DMS53 treated with DMSO at 0.1 percent for 48 hours (cell line): ENCODE measurements at regions not wholly inside any gene's neighbourhood (a gene's known extent, or its start where the extent isn't known, plus 50 kb on each side); places are given as distances from the start of the nearest gene placed in this dataset.
"Not testable (repeated sequence)": the region's sequence is repeated elsewhere in the genome, so short reads cannot be mapped to it uniquely, and the experiment has no call there.

ENCODE experiments used
- DNase-seq: peaks from one replicate; lab custom pipeline; 2025; ENCODE audit not compliant: unreplicated experiment; lab: John Stamatoyannopoulos, UW

DNA sequence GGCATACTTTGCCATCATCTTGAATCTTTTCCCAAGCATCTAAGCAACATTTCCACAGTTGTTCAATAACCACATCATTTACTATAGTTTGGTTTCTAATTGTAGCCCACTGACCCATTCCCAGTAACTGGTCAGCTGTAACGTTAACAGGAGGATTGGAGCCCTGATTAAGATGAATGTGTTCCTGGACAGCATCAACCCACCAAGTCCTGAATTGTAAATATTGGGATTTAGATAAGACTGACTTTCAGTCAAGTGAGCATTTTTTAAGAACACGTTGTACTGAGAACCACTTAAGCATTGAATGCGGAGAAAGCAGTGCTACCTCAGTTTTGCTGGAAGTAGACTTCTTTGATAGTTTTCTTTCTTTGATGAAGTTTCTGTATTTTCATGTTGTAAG, 53.3 kb upstream of the ARL4D start:
- not testable (repeated sequence) for DNase-seq

GRCh38 chr17:43344685-43345084, 54.1 kb upstream of the ARL4D start:
- no peak for DNase-seq

DNA sequence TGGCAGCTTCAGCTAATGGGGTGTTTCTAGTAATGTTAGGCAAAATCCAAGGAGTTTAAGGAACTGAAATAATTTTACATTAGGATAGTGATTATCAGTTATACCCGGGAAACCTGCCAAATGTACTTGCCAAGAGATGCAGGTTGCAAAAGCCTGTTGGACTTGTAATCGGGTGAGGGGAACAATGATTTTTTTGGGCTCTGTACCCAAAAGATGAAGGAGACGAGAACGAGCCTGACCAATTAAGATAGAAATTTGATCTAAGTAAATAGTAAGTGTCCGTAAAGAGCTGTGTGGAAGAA, 56.3 kb upstream of the ARL4D start:
- no peak for DNase-seq

DNA sequence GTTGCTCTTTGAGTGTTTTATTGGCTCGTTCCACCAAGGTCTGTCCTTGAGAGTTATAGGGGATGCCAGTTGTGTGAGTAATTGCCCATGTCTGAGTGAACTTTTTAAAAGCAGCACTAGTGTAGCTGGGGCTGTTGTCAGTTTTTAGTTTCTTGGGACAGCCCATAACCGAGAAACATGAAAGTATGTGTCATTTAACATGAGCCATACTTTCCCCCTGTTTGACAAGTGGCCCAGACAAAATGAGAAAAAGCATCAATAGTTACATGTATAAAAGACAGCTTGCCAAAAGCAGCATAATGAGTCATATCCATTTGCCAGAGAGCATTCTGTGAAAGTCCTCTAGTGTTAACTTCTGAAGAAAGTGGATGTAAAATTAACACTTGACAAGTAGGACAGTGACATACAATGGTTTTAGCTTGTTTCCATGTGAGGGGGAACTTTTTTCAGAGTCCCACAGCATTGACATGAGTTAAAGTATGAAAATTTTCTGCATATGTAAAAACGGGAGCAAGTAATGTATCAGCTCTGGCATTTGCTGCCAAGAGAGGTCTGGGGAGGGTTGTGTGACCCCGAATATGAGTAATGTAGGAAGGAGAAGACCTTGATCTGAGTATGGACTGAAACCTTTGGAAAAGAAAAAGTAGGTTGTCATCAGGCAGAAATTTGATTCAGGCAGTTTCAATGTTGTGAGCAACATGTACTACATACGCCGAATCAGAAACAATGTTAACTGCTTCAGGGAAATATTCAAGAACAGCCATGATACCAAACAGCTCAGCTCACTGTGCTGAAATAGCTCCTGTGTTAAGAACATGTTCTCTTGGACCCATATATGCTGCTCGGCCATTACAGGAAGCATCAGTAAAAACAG, 56.8 kb upstream of the ARL4D start:
- no peak for DNase-seq

- DNase-seq, result peak; percentile 84
These were observed 59.8 kb upstream of the ARL4D start for GRCh38 chr17:43338886-43339516.

DNA sequence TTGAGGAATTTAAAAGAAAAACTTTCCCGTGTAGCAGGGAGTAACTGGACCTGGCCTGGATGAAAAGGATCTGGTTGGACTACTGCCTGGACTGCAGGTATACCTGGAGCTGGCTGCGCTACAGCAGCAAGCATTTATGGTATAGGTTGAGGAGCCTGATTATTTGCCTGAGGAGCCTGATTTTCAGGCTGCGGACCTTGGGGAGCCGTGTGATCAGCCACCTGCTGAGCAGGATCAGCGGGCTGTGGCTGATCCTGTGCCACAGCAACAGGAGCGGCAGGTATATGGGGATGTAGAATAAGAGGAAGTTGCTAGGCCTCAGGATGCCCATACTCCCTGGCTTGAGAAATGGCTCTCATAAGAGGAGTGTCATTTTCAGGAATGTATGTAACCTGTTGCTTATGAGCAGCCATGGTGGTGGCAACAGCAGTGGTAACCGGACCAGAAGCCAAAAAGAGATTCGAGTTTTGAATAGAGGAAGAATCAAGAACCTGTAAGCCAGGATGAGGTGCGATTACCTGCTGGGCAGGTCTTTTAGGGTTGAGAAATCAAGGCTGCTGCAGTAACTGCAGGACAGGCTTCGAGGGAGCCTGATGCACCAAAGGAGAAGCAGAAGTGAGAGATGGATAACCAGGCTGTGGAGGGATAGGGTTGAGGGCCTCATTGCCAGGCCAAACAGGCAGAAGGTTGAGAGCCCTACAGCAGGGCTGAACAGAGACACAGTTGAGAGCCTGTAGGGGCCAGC, 60.9 kb upstream of the ARL4D start:
- no peak for DNase-seq

GRCh38 chr17:43334738-43335402, 63.9 kb upstream of the ARL4D start:
- no peak for DNase-seq

DNA sequence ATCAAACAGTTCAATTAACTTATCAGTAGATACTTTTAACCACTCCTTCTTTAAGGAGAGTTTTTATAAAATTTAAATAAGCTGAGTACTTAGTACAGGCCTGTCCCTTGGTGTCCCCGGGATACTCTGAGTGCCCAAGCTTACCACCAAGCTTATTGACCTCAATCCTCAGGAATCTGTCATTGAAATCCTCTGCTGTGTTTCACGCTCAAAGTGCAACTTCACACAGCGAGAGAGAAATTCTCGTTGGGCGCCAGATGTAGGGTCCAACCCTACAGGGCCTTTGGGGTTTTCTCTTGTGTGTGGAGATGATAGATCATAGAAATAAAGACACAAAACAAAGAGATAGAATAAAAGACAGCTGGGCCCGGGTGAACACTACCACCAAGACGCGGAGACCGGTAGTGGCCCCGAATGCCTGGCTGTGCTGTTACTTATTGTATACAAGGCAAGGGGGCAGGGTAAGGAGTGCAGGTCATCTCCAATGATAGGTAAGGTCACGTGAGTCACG, 65.3 kb upstream of the ARL4D start:
- no peak for DNase-seq

DNA sequence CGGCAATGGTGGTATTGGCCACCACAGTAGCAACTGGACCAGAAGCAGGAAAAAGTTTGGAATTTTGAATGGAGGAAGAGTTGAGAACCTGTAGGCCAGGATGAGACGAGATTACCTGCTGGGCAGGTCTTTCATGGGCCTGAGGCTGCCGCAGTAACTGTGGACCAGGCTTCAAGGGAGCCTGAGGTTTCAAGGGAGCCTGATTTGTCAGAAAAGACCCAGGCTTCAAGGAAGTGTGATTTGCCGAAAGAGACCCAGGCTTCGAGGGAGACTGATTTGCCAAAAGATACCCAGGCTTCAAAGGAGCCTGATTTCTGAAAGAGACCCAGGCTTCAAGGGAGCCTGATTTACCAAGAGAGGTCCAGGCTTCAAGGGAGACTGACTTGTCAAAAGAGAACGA, 66.6 kb upstream of the ARL4D start:
- DNase-seq, result no peak

- no peak for DNase-seq
These were observed 67.7 kb upstream of the ARL4D start for GRCh38 chr17:43330876-43331639.

DNA sequence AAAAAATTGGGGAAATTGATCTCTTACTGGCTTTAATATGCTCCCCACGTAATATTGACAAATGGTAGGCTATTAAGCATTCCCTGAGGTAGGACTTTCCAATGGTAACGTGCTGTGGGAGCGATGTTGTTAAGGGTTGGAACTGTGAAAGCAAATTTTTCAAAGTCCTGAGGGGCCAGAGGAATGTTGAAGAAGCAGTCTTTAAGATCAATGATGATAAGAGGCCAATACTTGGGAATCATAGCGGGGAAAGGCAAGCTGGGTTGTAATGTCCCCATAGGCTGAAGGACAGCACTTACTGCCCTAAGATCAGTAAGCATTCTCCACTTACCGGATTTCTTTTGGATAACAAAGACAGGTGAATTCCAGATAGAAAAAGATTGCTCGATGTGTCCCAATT, 69.6 kb upstream of the ARL4D start:
- DNase-seq, result no peak

- DNase-seq, result no peak
These were observed 70.1 kb upstream of the ARL4D start for GRCh38 chr17:43328650-43329049.

GRCh38 chr17:43327834-43328420, 70.9 kb upstream of the ARL4D start:
- DNase-seq, result no peak

DNA sequence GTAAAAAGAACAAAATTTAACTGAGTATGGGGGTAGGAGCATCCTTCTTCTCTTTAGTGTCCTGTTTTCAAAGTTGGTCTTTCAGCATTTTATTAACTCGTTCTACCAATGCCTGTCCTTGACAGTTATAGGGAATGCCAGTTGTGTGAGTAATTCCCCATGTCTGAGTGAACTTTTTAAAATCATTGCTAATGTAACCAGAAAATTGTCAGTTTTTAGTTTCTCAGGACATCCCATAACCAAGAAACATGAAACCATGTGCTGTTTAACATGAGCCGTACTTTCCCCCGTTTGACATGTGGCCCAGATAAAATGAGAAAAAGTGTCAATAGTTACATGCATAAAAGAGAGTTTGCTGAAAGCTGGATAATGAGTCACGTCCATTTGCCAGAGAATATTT, 71.4 kb upstream of the ARL4D start:
- no peak for DNase-seq

DNA sequence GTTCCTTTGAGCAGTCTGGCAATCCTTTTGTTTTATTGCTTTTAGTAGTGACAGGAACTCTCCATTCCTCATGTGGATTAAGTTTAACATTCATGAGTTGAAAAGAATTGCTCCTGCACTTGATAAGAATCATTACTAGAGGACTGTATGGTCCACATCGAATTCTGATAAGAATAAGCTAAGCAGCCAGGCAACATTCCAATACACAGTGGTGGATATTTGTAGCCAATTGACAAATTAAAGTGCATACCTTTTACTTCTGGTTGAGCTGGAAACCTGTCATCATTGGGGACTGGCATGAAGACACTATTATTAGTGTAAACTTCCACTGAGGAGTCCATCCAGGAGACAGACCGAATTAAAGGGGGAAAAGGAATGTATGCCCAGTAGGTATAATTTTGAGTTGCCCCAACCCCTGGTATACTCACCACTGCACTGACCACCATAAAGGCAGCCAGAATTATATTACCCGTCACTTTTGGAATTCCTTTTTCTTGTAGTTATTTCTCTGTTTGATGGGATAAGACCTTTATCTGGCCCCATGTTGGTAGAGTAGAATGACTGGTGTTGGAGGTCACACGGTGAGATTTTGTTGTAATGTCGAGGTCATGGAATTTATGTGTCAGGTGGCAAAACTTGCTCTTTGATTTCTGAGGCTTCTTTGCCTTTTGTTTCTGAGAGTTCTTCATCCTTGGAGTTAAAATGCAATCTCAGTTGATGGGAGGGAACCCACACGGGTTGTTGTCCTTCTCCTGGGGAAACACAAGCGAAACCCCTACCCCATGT, 72.1 kb upstream of the ARL4D start:
- no peak for DNase-seq

DNA sequence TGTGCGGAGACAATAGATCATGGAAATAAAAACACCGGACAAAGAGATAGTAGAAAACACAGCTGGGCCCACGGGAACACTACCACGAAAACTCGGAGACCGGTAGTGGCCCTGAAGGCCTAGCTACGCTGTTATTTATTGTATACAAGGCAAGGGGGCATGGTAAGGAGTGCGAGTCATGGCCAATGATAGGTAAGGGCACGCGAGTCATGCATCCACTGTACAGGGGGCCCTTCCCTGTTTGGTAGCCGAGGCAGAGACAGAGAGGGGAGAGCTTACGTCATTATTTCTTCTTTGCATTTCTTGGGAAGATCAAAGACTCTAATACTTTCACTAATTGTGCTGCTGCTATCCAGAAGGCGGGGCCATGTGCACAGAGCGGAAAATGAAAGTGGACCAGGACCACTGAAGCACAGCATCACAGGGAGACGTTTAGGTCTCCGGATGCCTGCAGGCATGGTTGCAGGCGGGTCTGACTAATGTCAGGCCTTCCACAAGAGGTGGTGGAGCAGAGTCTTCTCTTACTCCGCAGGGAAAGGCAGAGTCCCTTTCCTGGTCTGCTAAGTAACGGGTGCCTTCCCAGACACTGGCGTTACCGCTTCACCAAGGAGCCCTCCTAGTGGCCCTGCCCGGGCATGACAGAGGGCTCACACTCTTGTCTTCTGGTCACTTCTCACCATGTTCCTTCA, 74.4 kb upstream of the ARL4D start:
- DNase-seq, result no peak

- DNase-seq, result no peak
These were observed 79.3 kb upstream of the ARL4D start for GRCh38 chr17:43319293-43320124.

GRCh38 chr17:43316522-43317142, 82.2 kb upstream of the ARL4D start:
- no peak for DNase-seq
